Fibroblast of skin of scalp (primary cell): ENCODE measurements at regions not wholly inside any gene's neighbourhood (a gene's known extent, or its start where the extent isn't known, plus 50 kb on each side); places are given as distances from the start of the nearest gene placed in this dataset.
A peak's percentile ranks its signal among the peaks of the same experiment; 100 is the strongest.

Experiments
- DNase-seq: peaks from one replicate; pipeline ENCODE4 v3.0.0-alpha.2; 2013

- no peak for DNase-seq
Observed at GRCh38 chrY:15404551-15404950, 880.2 kb downstream of the NLGN4Y start.

- DNase-seq, result no peak
Observed at GRCh38 chrY:15415165-15415564, 890.8 kb downstream of the NLGN4Y start.

GRCh38 chrY:15418613-15419012 lies 894.3 kb downstream of the NLGN4Y start:
- no peak for DNase-seq

- DNase-seq, result peak; percentile 62
Observed at GRCh38 chrY:15424665-15425132, 900.4 kb downstream of the NLGN4Y start.

- DNase-seq, result no peak
Observed at GRCh38 chrY:15440021-15440695, 915.8 kb downstream of the NLGN4Y start.

GRCh38 chrY:15440696-15441408 lies 916.5 kb downstream of the NLGN4Y start:
- DNase-seq, result no peak

GRCh38 chrY:15441878-15442277 lies 917.5 kb downstream of the NLGN4Y start:
- no peak for DNase-seq

- peak; percentile 78 for DNase-seq
Observed at GRCh38 chrY:15445871-15446270, 921.5 kb downstream of the NLGN4Y start.

- DNase-seq, result peak; percentile 61
Observed at GRCh38 chrY:15446861-15447260, 922.5 kb downstream of the NLGN4Y start.

- DNase-seq, result no peak
Observed at GRCh38 chrY:15447959-15448358, 923.6 kb downstream of the NLGN4Y start.

- no peak for DNase-seq
Observed at GRCh38 chrY:15455133-15455937, 931.0 kb downstream of the NLGN4Y start.

GRCh38 chrY:15455980-15456469 lies 931.7 kb downstream of the NLGN4Y start:
- peak; percentile 80 for DNase-seq

- DNase-seq, result no peak
Observed at GRCh38 chrY:15456491-15456890, 932.2 kb downstream of the NLGN4Y start.

- no peak for DNase-seq
Observed at GRCh38 chrY:15457682-15458081, 933.4 kb downstream of the NLGN4Y start.

GRCh38 chrY:15458426-15458825 lies 934.1 kb downstream of the NLGN4Y start:
- DNase-seq, result no peak

- no peak for DNase-seq
Observed at GRCh38 chrY:15465880-15466279, 941.6 kb downstream of the NLGN4Y start.

- peak; percentile 48 for DNase-seq
Observed at GRCh38 chrY:15466891-15467290, 942.6 kb downstream of the NLGN4Y start.

- no peak for DNase-seq
Observed at GRCh38 chrY:15468091-15468490, 943.8 kb downstream of the NLGN4Y start.

GRCh38 chrY:15471371-15471770 lies 947.0 kb downstream of the NLGN4Y start:
- peak; percentile 89 for DNase-seq

GRCh38 chrY:15478348-15478963 lies 954.1 kb downstream of the NLGN4Y start:
- DNase-seq, result no peak

GRCh38 chrY:15500536-15500935 lies 976.2 kb downstream of the NLGN4Y start:
- DNase-seq, result no peak

GRCh38 chrY:15501181-15501580 lies 976.9 kb downstream of the NLGN4Y start:
- DNase-seq, result peak; percentile 62

- DNase-seq, result no peak
Observed at GRCh38 chrY:15510288-15510687, 986.0 kb downstream of the NLGN4Y start.
